Spinal cord (tissue), 9 donors: ENCODE measurements at regions not wholly inside any gene's neighbourhood (a gene's known extent, or its start where the extent isn't known, plus 50 kb on each side); places are given as distances from the start of the nearest gene placed in this dataset.
A peak's percentile ranks its signal among the peaks of the same experiment; 100 is the strongest.
"Not testable (repeated sequence)": the region's sequence is repeated elsewhere in the genome, so short reads cannot be mapped to it uniquely, and the experiment has no call there.

ENCODE experiments used
- DNase-seq, 6 donors: peaks; one replicate each; pipeline versions ENCODE4 v3.0.0 to v3.0.0-alpha.2; 2013 to 2015; ENCODE audit warnings: low spot score in 6 of 6, low read depth in 4 of 6
- H3K27ac ChIP-seq: one replicate; pipeline ENCODE4 v1.5.1; 2013; ENCODE audit warnings: low read depth, low read length, control low read depth
- H3K27me3 ChIP-seq: one replicate; pipeline ENCODE4 v1.6.1; 2013; ENCODE audit warnings: low read length; ENCODE audit not compliant: control insufficient read depth, insufficient read depth
- H3K36me3 ChIP-seq: one replicate; pipeline ENCODE4 v1.6.1; 2013; ENCODE audit warnings: low read length; ENCODE audit not compliant: control insufficient read depth, insufficient read depth
- H3K4me1 ChIP-seq: one replicate; pipeline ENCODE4 v1.6.1; 2013; ENCODE audit warnings: low read length; ENCODE audit not compliant: control insufficient read depth, insufficient read depth
- H3K4me3 ChIP-seq: one replicate; pipeline ENCODE4 v1.5.1; 2013; ENCODE audit warnings: low read depth, low read length, control low read depth
- H3K9me3 ChIP-seq: one replicate; pipeline ENCODE4 v1.6.1; 2013; ENCODE audit warnings: low read length; ENCODE audit not compliant: control insufficient read depth, insufficient read depth
- WGBS: methylation state at CpG from one replicate; pipeline ENCODE4 v1.1.5; 2013; ENCODE audit warnings: missing lambda C conversion rate; ENCODE audit not compliant: insufficient coverage; 5-methylcytosine and 5-hydroxymethylcytosine counted together
- donor health status: healthy.

GRCh38 chr4:53889326-53890055, 174.9 kb downstream of the CHIC2 start:
- peak overlapping the region; percentile 31 for H3K27ac ChIP-seq
- H3K9me3 ChIP-seq = no peaks in the 10 kb centered on the region
- DNase-seq = no peak
- no peak overlapping the region for H3K4me3 ChIP-seq
- no peaks in the 10 kb centered on the region for H3K27me3 ChIP-seq
- no CpG with 5 or more reads among the region's 6 CpGs for WGBS
- H3K36me3 ChIP-seq = no peaks in the 10 kb centered on the region
- peaks cover 4% of the 10 kb centered on the region for H3K4me1 ChIP-seq

DNA sequence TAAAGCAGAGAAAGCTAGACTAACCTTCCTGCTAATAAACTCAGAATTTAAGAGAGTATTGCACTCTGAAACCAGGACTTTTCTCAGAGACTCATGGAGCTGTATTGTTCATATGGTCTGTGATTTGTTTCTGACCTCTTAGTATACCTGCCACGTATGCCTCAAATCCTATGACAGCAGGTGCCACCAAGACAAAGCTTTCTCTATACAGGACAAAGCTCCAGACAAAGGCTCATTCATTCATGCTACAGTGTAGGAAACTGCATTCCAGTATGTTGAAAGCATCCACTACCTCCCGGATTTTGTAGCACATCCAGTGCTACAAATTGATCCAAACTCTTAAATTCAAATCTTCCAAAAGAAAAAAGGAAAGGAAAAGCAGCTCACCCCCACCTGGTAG, 178.3 kb downstream of the CHIC2 start:
- DNase-seq = no peak
- no peaks in the 10 kb centered on the region for H3K36me3 ChIP-seq
- no CpG with 5 or more reads among the region's 2 CpGs for WGBS
- peaks cover 4% of the 10 kb centered on the region for H3K4me1 ChIP-seq
- H3K27me3 ChIP-seq = no peaks in the 10 kb centered on the region
- no peak overlapping the region for H3K4me3 ChIP-seq
- H3K27ac ChIP-seq = peak overlapping the region; percentile 47
- H3K9me3 ChIP-seq = peaks cover 1% of the 10 kb centered on the region

- no peak overlapping the region for H3K4me3 ChIP-seq
- H3K9me3 ChIP-seq = peaks cover 1% of the 10 kb centered on the region
- no peaks in the 10 kb centered on the region for H3K36me3 ChIP-seq
- H3K27me3 ChIP-seq = no peaks in the 10 kb centered on the region
- no peak for DNase-seq
- H3K4me1 ChIP-seq = peaks cover 4% of the 10 kb centered on the region
- peak overlapping the region; percentile 47 for H3K27ac ChIP-seq
- 100% methylated on average over 1 of the region's 2 CpGs for WGBS
These were observed 178.7 kb downstream of the CHIC2 start for GRCh38 chr4:53885668-53886067.

DNA sequence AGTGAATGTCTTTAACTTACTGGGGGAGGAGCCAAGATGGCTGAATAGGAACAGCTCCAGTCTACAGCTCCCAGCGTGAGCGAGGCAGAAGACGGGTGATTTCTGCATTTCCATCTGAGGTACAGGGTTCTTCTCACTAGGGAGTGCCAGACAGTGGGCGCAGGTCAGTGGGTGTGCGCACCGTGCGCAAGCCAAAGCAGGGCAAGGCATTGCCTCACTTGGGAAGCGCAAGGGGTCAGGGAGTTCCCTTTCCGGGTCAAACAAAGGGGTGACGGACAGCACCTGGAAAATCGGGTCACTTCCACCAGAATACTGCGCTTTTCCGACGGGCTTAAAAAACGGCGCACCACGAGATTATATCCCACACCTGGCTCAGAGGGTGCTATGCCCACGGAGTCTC, 187.3 kb downstream of the CHIC2 start:
- not testable (repeated sequence) for H3K4me1 ChIP-seq, H3K27ac ChIP-seq, H3K27me3 ChIP-seq, H3K9me3 ChIP-seq, DNase-seq, H3K36me3 ChIP-seq, H3K4me3 ChIP-seq
- WGBS = 91% methylated on average over 4 of the region's 18 CpGs

DNA sequence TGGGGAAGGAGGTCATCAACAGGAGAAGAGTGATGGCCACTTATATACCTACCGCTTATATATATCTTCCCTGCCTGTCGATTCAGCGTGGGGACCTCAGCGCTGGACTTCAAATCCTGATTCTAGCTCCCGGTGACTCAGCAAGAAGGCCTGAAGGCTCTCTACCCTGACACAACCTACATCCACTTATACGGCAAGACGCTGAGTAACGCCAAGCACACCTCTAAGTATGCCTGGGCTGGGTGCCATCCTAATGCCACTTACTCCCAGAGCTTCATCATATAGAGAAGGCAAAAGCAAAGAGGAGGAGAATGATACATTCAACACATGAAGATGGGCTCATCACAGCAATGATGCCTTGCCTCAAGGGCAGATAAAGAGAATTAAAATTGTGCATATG, 198.3 kb downstream of the CHIC2 start:
- Histone ChIP-seq H3K4me3 (no peak overlapping the region), H3K27me3 (no peaks in the 10 kb centered on the region), H3K9me3 (no peaks in the 10 kb centered on the region), H3K4me1 (no peaks in the 10 kb centered on the region), H3K36me3 (no peaks in the 10 kb centered on the region), H3K27ac (no peak overlapping the region)
- 94% methylated on average over 5 of the region's 8 CpGs for WGBS
- no peak for DNase-seq

DNA sequence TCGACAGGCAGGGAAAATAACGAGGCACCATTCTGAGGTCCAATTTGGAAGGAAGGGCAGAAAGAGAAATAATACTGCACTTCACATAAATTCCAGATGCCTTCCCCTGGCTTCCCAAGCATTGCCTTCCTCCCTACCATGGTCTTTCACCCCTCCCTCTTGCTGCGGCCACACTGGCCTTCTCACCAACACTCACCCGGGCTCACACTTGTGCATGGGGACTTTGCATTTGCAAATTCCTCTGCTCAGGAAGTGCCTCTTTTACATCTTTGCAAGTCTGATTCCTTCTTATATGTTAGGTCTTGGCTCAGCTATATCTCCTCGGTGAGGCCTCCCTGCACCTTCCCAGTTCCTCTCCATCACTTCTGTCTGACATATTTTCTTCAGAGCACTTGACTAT, 199.4 kb downstream of the CHIC2 start:
- WGBS = 85% methylated on average over 4 of the region's 5 CpGs
- H3K27ac ChIP-seq = no peak overlapping the region
- no peak for DNase-seq
- H3K36me3 ChIP-seq = no peaks in the 10 kb centered on the region
- no peaks in the 10 kb centered on the region for H3K27me3 ChIP-seq
- no peak overlapping the region for H3K4me3 ChIP-seq
- no peaks in the 10 kb centered on the region for H3K9me3 ChIP-seq
- H3K4me1 ChIP-seq = no peaks in the 10 kb centered on the region

DNA sequence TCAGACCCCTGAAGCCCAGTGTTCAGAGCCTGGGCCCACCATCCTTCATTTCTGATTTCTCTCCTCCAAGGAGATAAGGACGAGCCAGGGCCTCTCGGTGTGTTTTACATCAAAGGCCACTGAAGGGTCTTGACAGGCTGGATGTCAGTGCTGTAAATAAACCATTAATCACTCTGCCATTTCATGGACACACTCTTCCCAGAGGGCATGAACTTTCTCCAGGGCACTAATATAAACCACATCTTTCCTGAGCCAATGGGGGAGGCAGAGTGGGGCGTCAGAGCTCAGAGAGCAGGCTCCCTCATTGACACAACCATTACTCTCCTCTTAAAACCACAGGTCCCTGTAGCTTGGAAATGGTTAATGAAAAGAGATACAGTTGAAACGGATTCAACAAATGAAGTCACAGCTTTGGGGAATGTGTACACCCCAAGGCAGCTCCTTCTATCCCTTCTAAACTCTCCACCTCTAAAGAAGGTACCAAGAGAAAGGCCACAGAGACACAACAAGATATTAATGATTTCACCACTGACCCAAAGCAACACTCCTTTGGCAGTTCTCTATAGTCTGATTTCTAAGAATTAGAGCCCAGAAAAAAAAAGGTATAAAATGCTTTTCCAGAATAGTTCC, 200.6 kb downstream of the CHIC2 start:
- no peak for DNase-seq
- no peaks in the 10 kb centered on the region for H3K27me3 ChIP-seq
- WGBS = 41% methylated on average over 2 of the region's 4 CpGs

DNA sequence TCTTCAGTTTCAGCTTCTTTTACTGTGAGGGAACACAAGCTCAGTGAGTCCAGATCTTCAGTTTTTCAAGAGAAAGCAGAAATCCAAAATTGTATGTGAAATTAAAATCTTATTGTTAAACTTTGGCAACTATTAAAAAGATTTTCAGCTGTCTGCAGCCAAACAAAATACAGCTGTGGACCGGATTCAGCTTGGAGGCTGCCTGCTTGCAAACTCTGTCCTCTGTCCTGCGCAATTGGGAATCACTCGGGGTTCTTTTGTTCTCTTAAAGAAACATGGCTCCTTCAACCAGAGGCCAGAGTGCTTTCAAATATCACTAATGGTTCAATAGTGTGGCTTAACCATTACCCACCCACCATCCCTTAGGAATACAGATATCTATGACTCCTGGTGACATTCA, 201.2 kb downstream of the CHIC2 start:
- Histone ChIP-seq H3K9me3 (no peaks in the 10 kb centered on the region), H3K27me3 (no peaks in the 10 kb centered on the region), H3K27ac (peak overlapping the region; percentile 54), H3K4me3 (no peak overlapping the region), H3K36me3 (no peaks in the 10 kb centered on the region), H3K4me1 (no peaks in the 10 kb centered on the region)
- DNase-seq = peak in 1 of 6 donors; percentile 61
- 36% methylated on average over 1 of the region's 3 CpGs for WGBS

More for the DNA sequence above, 200.6 kb downstream of the CHIC2 start:
- Histone ChIP-seq H3K9me3 (no peaks in the 10 kb centered on the region), H3K4me1 (no peaks in the 10 kb centered on the region), H3K36me3 (no peaks in the 10 kb centered on the region), H3K4me3 (no peak overlapping the region), H3K27ac (peak overlapping the region; percentile 54)

DNA sequence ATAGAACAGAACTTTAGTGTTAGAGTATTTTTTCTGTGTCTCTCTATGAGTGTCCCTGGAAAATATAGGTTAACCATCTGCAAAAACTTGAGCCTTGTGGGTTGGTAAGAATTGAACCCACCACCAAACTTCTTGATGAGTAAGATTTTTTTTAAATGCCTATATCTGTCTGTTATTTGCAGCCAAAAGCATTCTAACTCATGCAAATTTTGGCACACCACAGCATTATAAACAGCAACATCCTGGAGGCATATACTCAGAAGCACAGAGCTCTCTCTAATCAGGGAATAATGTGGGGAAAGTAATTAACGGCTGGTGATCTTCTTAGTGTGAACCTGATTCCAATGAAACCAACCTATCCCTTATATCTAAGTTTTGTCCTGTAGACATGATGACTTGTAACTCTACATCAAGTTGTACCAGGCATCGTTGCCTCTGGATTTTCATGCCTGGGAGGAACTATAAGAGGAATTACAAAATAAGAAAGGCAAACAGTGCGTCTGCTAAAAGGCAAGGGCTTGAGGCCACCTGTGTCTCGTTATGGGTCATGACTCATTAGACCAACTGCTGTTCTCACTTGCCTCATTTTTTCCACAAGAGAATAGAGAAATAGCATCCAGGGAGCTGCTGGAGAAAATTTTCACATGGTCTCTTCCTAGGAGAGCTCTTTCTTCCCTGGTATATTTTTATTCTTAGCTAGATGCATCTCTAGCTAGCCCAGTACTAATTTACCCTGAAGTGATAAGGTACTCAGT, 202.4 kb downstream of the CHIC2 start:
- no peaks in the 10 kb centered on the region for H3K27me3 ChIP-seq
- DNase-seq = peak in 1 of 6 donors; percentile 37
- peak overlapping the region; percentile 54 for H3K27ac ChIP-seq
- H3K36me3 ChIP-seq = no peaks in the 10 kb centered on the region
- WGBS = 50% methylated on average over 1 of the region's 4 CpGs
- no peaks in the 10 kb centered on the region for H3K9me3 ChIP-seq
- H3K4me3 ChIP-seq = no peak overlapping the region
- no peaks in the 10 kb centered on the region for H3K4me1 ChIP-seq
